ENCODE measurements at regions not wholly inside any gene's neighbourhood (a gene's known extent, or its start where the extent isn't known, plus 50 kb on each side); places are given as distances from the start of the nearest gene placed in this dataset.
A peak's percentile ranks its signal among the peaks of the same experiment; 100 is the strongest.

- no peaks in the 10 kb centered on the region for H3K9me3 ChIP-seq (ENCODE audit: insufficient read depth, low read length)
- H4K20me1 ChIP-seq (ENCODE audit: insufficient read depth, low read length), result no peaks in the 10 kb centered on the region
- no peak overlapping the region for H3K27ac ChIP-seq (ENCODE audit: low read length)
- H3K4me2 ChIP-seq (ENCODE audit: low read length), result no peak overlapping the region
- no peak overlapping the region for H3K9ac ChIP-seq (ENCODE audit: low read length)
- H3K36me3 ChIP-seq (replicated peaks; ENCODE audit: low read depth, low read length), result no peaks in the 10 kb centered on the region
- no peaks in the 10 kb centered on the region for H3K4me1 ChIP-seq (ENCODE audit: low read length)
- H3K4me3 ChIP-seq (ENCODE audit: low read length), result no peak overlapping the region
- H3K79me2 ChIP-seq (ENCODE audit: low read length), result no peaks in the 10 kb centered on the region
- H2AFZ ChIP-seq (ENCODE audit: low read depth, low read length), result no peak overlapping the region
- no peak for TF ChIP-seq EZH2phosphoT487 (IDR thresholded peaks at IDR 0.05; ENCODE audit: low read depth)
- TF ChIP-seq CTCF (IDR thresholded peaks at IDR 0.05; ENCODE audit: low read depth, low read length), result no peak
- H3K27me3 ChIP-seq (ENCODE audit: low read depth, low read length), result no peaks in the 10 kb centered on the region
These were observed 255.6 kb downstream of the HS3ST3A1 start for GRCh38 chr17:13346081-13346533.

DNA sequence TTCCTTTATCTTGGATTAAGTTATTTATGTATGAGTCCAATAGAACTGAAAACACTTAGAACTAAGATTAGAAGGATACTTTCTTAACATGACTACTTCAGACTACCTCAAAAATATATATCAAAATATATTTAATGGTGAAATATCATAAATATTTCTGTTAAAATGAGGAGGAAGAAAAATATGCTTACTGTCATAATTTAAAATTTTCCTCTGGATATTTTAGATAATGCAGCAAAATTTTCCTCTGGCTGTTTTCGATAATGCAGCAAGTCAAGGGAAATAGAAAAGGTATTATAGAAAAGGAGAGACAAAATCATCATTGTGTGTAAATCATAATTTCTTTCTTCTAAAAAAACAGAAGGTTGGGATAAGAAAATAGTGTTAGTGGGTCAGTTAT lies 263.3 kb downstream of the HS3ST3A1 start:
- H3K79me2 ChIP-seq (ENCODE audit: low read length), result no peaks in the 10 kb centered on the region
- no peak overlapping the region for H3K9ac ChIP-seq (ENCODE audit: low read length)
- no peaks in the 10 kb centered on the region for H3K9me3 ChIP-seq (ENCODE audit: insufficient read depth, low read length)
- H3K4me2 ChIP-seq (ENCODE audit: low read length), result no peak overlapping the region
- H3K4me3 ChIP-seq (ENCODE audit: low read length), result no peak overlapping the region
- H2AFZ ChIP-seq (ENCODE audit: low read depth, low read length), result no peak overlapping the region
- H3K27ac ChIP-seq (ENCODE audit: low read length), result no peak overlapping the region
- no peak for TF ChIP-seq CTCF (IDR thresholded peaks at IDR 0.05; ENCODE audit: low read depth, low read length)
- TF ChIP-seq EZH2phosphoT487 (IDR thresholded peaks at IDR 0.05; ENCODE audit: low read depth), result no peak
- no peaks in the 10 kb centered on the region for H3K27me3 ChIP-seq (ENCODE audit: low read depth, low read length)
- no peaks in the 10 kb centered on the region for H3K4me1 ChIP-seq (ENCODE audit: low read length)
- no peaks in the 10 kb centered on the region for H3K36me3 ChIP-seq (replicated peaks; ENCODE audit: low read depth, low read length)
- H4K20me1 ChIP-seq (ENCODE audit: insufficient read depth, low read length), result no peaks in the 10 kb centered on the region

GRCh38 chr17:13337864-13338371 lies 263.8 kb downstream of the HS3ST3A1 start:
- H3K9ac ChIP-seq (ENCODE audit: low read length), result no peak overlapping the region
- H3K9me3 ChIP-seq (ENCODE audit: insufficient read depth, low read length), result no peaks in the 10 kb centered on the region
- H2AFZ ChIP-seq (ENCODE audit: low read depth, low read length), result no peak overlapping the region
- no peak overlapping the region; the same call in 1 of the 2 replicates for H3K4me2 ChIP-seq (ENCODE audit: low read length)
- H4K20me1 ChIP-seq (ENCODE audit: insufficient read depth, low read length), result no peaks in the 10 kb centered on the region
- no peaks in the 10 kb centered on the region for H3K79me2 ChIP-seq (ENCODE audit: low read length)
- TF ChIP-seq EZH2phosphoT487 (IDR thresholded peaks at IDR 0.05; ENCODE audit: low read depth) (no peak), CTCF (IDR thresholded peaks at IDR 0.05; ENCODE audit: low read depth, low read length) (peak; percentile 56)
- no peaks in the 10 kb centered on the region for H3K27me3 ChIP-seq (ENCODE audit: low read depth, low read length)
- H3K4me1 ChIP-seq (ENCODE audit: low read length), result no peaks in the 10 kb centered on the region
- H3K36me3 ChIP-seq (replicated peaks; ENCODE audit: low read depth, low read length), result no peaks in the 10 kb centered on the region
- H3K27ac ChIP-seq (ENCODE audit: low read length), result no peak overlapping the region
- no peak overlapping the region for H3K4me3 ChIP-seq (ENCODE audit: low read length)

DNA sequence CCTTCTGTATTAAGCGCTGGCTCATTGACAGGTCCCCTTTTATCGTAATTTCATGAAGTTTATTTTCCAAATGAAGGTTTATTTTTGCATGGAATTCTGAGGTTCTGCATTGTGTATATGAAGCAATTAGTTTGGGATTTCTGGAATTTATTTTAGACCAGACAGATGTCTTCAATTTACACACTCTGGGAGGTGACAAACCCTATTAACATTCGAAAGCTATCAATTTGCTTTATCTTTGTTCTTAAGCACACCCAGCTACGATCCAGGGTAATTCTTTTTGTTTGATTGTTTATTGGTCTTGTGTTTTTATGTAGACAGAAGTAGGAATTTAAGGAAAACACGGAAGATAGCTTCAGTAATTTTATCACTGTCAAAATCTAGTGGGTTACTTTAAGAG lies 264.6 kb downstream of the HS3ST3A1 start:
- no peaks in the 10 kb centered on the region for H3K36me3 ChIP-seq (replicated peaks; ENCODE audit: low read depth, low read length)
- H3K9ac ChIP-seq (ENCODE audit: low read length), result no peak overlapping the region
- H3K27ac ChIP-seq (ENCODE audit: low read length), result no peak overlapping the region
- no peaks in the 10 kb centered on the region for H3K4me1 ChIP-seq (ENCODE audit: low read length)
- H4K20me1 ChIP-seq (ENCODE audit: insufficient read depth, low read length), result no peaks in the 10 kb centered on the region
- H3K4me3 ChIP-seq (ENCODE audit: low read length), result no peak overlapping the region
- no peak overlapping the region for H2AFZ ChIP-seq (ENCODE audit: low read depth, low read length)
- H3K27me3 ChIP-seq (ENCODE audit: low read depth, low read length), result no peaks in the 10 kb centered on the region
- H3K4me2 ChIP-seq (ENCODE audit: low read length), result no peak overlapping the region
- H3K79me2 ChIP-seq (ENCODE audit: low read length), result no peaks in the 10 kb centered on the region
- H3K9me3 ChIP-seq (ENCODE audit: insufficient read depth, low read length), result no peaks in the 10 kb centered on the region
- TF ChIP-seq EZH2phosphoT487 (IDR thresholded peaks at IDR 0.05; ENCODE audit: low read depth) (no peak), CTCF (IDR thresholded peaks at IDR 0.05; ENCODE audit: low read depth, low read length) (no peak)
